CD8-positive, alpha-beta memory T cell (primary cell): ENCODE measurements at regions not wholly inside any gene's neighbourhood (a gene's known extent, or its start where the extent isn't known, plus 50 kb on each side); places are given as distances from the start of the nearest gene placed in this dataset.
A peak's percentile ranks its signal among the peaks of the same experiment; 100 is the strongest.

Experiments used
- CTCF ChIA-PET: fragments of 350-600 bp; sonication (Branson Sonifier 250); formaldehyde crosslinking; loops from one replicate; lab custom pipeline; 2021; ENCODE audit warnings: antibody characterized with exemption; lab: Charles Lee
- POLR2A ChIA-PET: fragments of 350-600 bp; sonication (Branson Sonifier 250); formaldehyde crosslinking; loops from one replicate; lab custom pipeline; 2021; ENCODE audit warnings: antibody characterized with exemption; lab: Charles Lee
- DNase-seq, 5 donors: peaks; one replicate each; pipeline versions ENCODE4 v3.0.0 to v3.0.0-alpha.2; 2020 to 2022; ENCODE audit warnings: mixed read lengths in 1 of 5
- H3K27ac ChIP-seq: one replicate; pipeline ENCODE4 v1.7.0; 2013; ENCODE audit warnings: low read depth, mild to moderate bottlenecking, low read length, moderate library complexity
- H3K27me3 ChIP-seq: 2 replicates; pipeline ENCODE4 v1.7.0; 2013; ENCODE audit warnings: low read length, mild to moderate bottlenecking; ENCODE audit not compliant: insufficient read depth, poor library complexity, severe bottlenecking
- H3K36me3 ChIP-seq: 2 replicates; pipeline ENCODE4 v1.7.0; 2013; ENCODE audit warnings: mild to moderate bottlenecking, low read length, moderate library complexity; ENCODE audit not compliant: insufficient read depth
- H3K4me1 ChIP-seq: 2 replicates; pipeline ENCODE4 v1.7.0; 2013; ENCODE audit warnings: mild to moderate bottlenecking, low read length, moderate library complexity; ENCODE audit not compliant: insufficient read depth
- H3K4me3 ChIP-seq: 2 replicates; pipeline ENCODE4 v1.7.0; 2013; ENCODE audit warnings: mild to moderate bottlenecking, low read length
- H3K9me3 ChIP-seq: 2 replicates; pipeline ENCODE4 v1.7.0; 2013; ENCODE audit warnings: mild to moderate bottlenecking, low read length
- H3K27ac Mint-ChIP-seq, 8 donors: one replicate each; pipeline ENCODE4 v1.8.0; 2020 to 2021; ENCODE audit warnings: mixed read lengths in 8 of 8, mild to moderate bottlenecking in 6 of 8, inconsistent platforms in 3 of 8, moderate library complexity in 3 of 8
- H3K27me3 Mint-ChIP-seq, 2 donors: one replicate each; pipeline ENCODE4 v1.8.0; 2020 to 2021; ENCODE audit warnings: mixed read lengths in 2 of 2, mild to moderate bottlenecking in 1 of 2, moderate library complexity in 1 of 2
- H3K36me3 Mint-ChIP-seq, 3 donors: one replicate each; pipeline ENCODE4 v1.8.0; 2020 to 2021; ENCODE audit warnings: mixed read lengths in 3 of 3, inconsistent platforms in 1 of 3, mild to moderate bottlenecking in 1 of 3
- H3K4me1 Mint-ChIP-seq, 3 donors: one replicate each; pipeline ENCODE4 v1.8.0; 2020 to 2021; ENCODE audit warnings: mixed read lengths in 3 of 3, inconsistent platforms in 1 of 3, mild to moderate bottlenecking in 1 of 3
- H3K4me3 Mint-ChIP-seq, 7 donors: one replicate each; pipeline ENCODE4 v1.8.0; 2020 to 2021; ENCODE audit warnings: mixed read lengths in 7 of 7, mild to moderate bottlenecking in 6 of 7, moderate library complexity in 4 of 7, inconsistent platforms in 2 of 7
- H3K9me3 Mint-ChIP-seq, 5 donors: one replicate each; pipeline ENCODE4 v1.8.0; 2020 to 2022; ENCODE audit warnings: mixed read lengths in 5 of 5, mild to moderate bottlenecking in 3 of 5, moderate library complexity in 2 of 5, inconsistent platforms in 1 of 5

GRCh38 chr2:29974086-29974485 is 52.7 kb upstream of the ALK start:
- Histone ChIP-seq H3K27ac (no peak overlapping the region), H3K4me1 (no peaks in the 10 kb centered on the region), H3K36me3 (no peaks in the 10 kb centered on the region), H3K9me3 (no peaks in the 10 kb centered on the region), H3K27me3 (no peaks in the 10 kb centered on the region), H3K4me3 (no peak overlapping the region)
- no peak for DNase-seq
- Mint-ChIP-seq H3K4me1 (no peaks in the 10 kb centered on the region), H3K9me3 (peaks cover 0 to 3% (median 2%) of the 10 kb centered on the region in 5 donors), H3K27me3 (peaks cover 10 to 11% of the 10 kb centered on the region in 2 donors), H3K36me3 (no peaks in the 10 kb centered on the region), H3K4me3 (no peak overlapping the region), H3K27ac (no peak overlapping the region)
- ChIA-PET CTCF (no interaction called here), POLR2A (no interaction called here)

- H3K27me3 ChIP-seq, result no peaks in the 10 kb centered on the region
- no peaks in the 10 kb centered on the region for H3K9me3 ChIP-seq
- no peaks in the 10 kb centered on the region for H3K36me3 Mint-ChIP-seq
- peaks cover 6 to 8% of the 10 kb centered on the region in 2 donors for H3K27me3 Mint-ChIP-seq
- H3K9me3 Mint-ChIP-seq, result peaks cover 0 to 3% (median 2%) of the 10 kb centered on the region in 5 donors
- H3K4me3 Mint-ChIP-seq, result no peak overlapping the region
- DNase-seq, result no peak
- POLR2A ChIA-PET, result no interaction called here
- H3K4me3 ChIP-seq, result no peak overlapping the region
- no peak overlapping the region for H3K27ac ChIP-seq
- no peaks in the 10 kb centered on the region for H3K4me1 ChIP-seq
- no peak overlapping the region for H3K27ac Mint-ChIP-seq
- no peaks in the 10 kb centered on the region for H3K4me1 Mint-ChIP-seq
- CTCF ChIA-PET, result no interaction called here
- H3K36me3 ChIP-seq, result no peaks in the 10 kb centered on the region
Observed at GRCh38 chr2:29977284-29977683, 55.9 kb upstream of the ALK start.

- no peak overlapping the region for H3K4me3 ChIP-seq
- ChIA-PET POLR2A (no interaction called here), CTCF (interaction anchor here (1.2 kb wide), 1 partner anchor 12 kb away, joined by 3 read pairs; no protein-coding TSS in a partner anchor)
- Mint-ChIP-seq H3K27ac (no peak overlapping the region), H3K9me3 (peaks cover 0 to 3% (median 0%) of the 10 kb centered on the region in 5 donors), H3K4me3 (no peak overlapping the region), H3K27me3 (peaks cover 4 to 6% of the 10 kb centered on the region in 2 donors), H3K4me1 (no peaks in the 10 kb centered on the region), H3K36me3 (no peaks in the 10 kb centered on the region)
- no peaks in the 10 kb centered on the region for H3K4me1 ChIP-seq
- no peaks in the 10 kb centered on the region for H3K27me3 ChIP-seq
- H3K36me3 ChIP-seq, result no peaks in the 10 kb centered on the region
- H3K27ac ChIP-seq, result no peak overlapping the region
- no peak for DNase-seq
- H3K9me3 ChIP-seq, result no peaks in the 10 kb centered on the region
Observed at GRCh38 chr2:29981402-29981801, 60.0 kb upstream of the ALK start.

- peaks cover 0 to 3% (median 0%) of the 10 kb centered on the region in 5 donors for H3K9me3 Mint-ChIP-seq
- no peaks in the 10 kb centered on the region for H3K36me3 Mint-ChIP-seq
- no peaks in the 10 kb centered on the region for H3K36me3 ChIP-seq
- no peak overlapping the region for H3K27ac Mint-ChIP-seq
- peaks cover 4 to 6% of the 10 kb centered on the region in 2 donors for H3K27me3 Mint-ChIP-seq
- H3K27me3 ChIP-seq, result no peaks in the 10 kb centered on the region
- H3K4me1 Mint-ChIP-seq, result no peaks in the 10 kb centered on the region
- DNase-seq, result no peak
- no peaks in the 10 kb centered on the region for H3K4me1 ChIP-seq
- CTCF ChIA-PET, result no interaction called here
- H3K27ac ChIP-seq, result no peak overlapping the region
- no peaks in the 10 kb centered on the region for H3K9me3 ChIP-seq
- no peak overlapping the region for H3K4me3 ChIP-seq
- POLR2A ChIA-PET, result no interaction called here
- H3K4me3 Mint-ChIP-seq, result no peak overlapping the region
Observed at GRCh38 chr2:29983308-29983707, 61.9 kb upstream of the ALK start.

GRCh38 chr2:29987146-29987545 is 65.8 kb upstream of the ALK start:
- peaks cover 8 to 21% of the 10 kb centered on the region in 2 donors for H3K27me3 Mint-ChIP-seq
- H3K36me3 ChIP-seq, result no peaks in the 10 kb centered on the region
- POLR2A ChIA-PET, result no interaction called here
- H3K4me1 ChIP-seq, result no peaks in the 10 kb centered on the region
- H3K4me3 Mint-ChIP-seq, result no peak overlapping the region
- H3K4me1 Mint-ChIP-seq, result no peaks in the 10 kb centered on the region
- CTCF ChIA-PET, result no interaction called here
- no peaks in the 10 kb centered on the region for H3K9me3 ChIP-seq
- H3K36me3 Mint-ChIP-seq, result no peaks in the 10 kb centered on the region
- H3K27ac ChIP-seq, result no peak overlapping the region
- no peaks in the 10 kb centered on the region for H3K9me3 Mint-ChIP-seq
- no peak overlapping the region for H3K27ac Mint-ChIP-seq
- DNase-seq, result no peak
- H3K27me3 ChIP-seq, result peaks cover 3% of the 10 kb centered on the region
- no peak overlapping the region for H3K4me3 ChIP-seq

- DNase-seq, result no peak
- POLR2A ChIA-PET, result no interaction called here
- Mint-ChIP-seq H3K9me3 (no peaks in the 10 kb centered on the region), H3K27me3 (peaks cover 10 to 42% of the 10 kb centered on the region in 2 donors), H3K4me3 (no peak overlapping the region), H3K27ac (no peak overlapping the region), H3K36me3 (no peaks in the 10 kb centered on the region), H3K4me1 (no peaks in the 10 kb centered on the region)
- Histone ChIP-seq H3K27ac (no peak overlapping the region), H3K9me3 (no peaks in the 10 kb centered on the region), H3K27me3 (peaks cover 3% of the 10 kb centered on the region), H3K36me3 (no peaks in the 10 kb centered on the region), H3K4me1 (no peaks in the 10 kb centered on the region), H3K4me3 (no peak overlapping the region)
- CTCF ChIA-PET, result no interaction called here
Observed at GRCh38 chr2:29990129-29990528, 68.7 kb upstream of the ALK start.

GRCh38 chr2:29991086-29991485 is 69.7 kb upstream of the ALK start:
- Mint-ChIP-seq H3K9me3 (peaks cover 0 to 3% (median 0%) of the 10 kb centered on the region in 5 donors), H3K36me3 (no peaks in the 10 kb centered on the region), H3K27me3 (peaks cover 14 to 47% of the 10 kb centered on the region in 2 donors), H3K27ac (no peak overlapping the region), H3K4me3 (no peak overlapping the region), H3K4me1 (no peaks in the 10 kb centered on the region)
- POLR2A ChIA-PET, result no interaction called here
- Histone ChIP-seq H3K36me3 (no peaks in the 10 kb centered on the region), H3K27ac (no peak overlapping the region), H3K4me1 (no peaks in the 10 kb centered on the region), H3K4me3 (no peak overlapping the region), H3K9me3 (no peaks in the 10 kb centered on the region), H3K27me3 (peaks cover 3% of the 10 kb centered on the region)
- CTCF ChIA-PET, result no interaction called here
- no peak for DNase-seq

GRCh38 chr2:29995241-29995640 is 73.9 kb upstream of the ALK start:
- Mint-ChIP-seq H3K27me3 (peaks cover 12 to 47% of the 10 kb centered on the region in 2 donors), H3K4me1 (no peaks in the 10 kb centered on the region), H3K4me3 (peak overlapping the region in 1 of 7 donors; percentile 4), H3K27ac (no peak overlapping the region), H3K36me3 (peaks cover 0 to 4% (median 0%) of the 10 kb centered on the region in 3 donors), H3K9me3 (peaks cover 9 to 19% (median 13%) of the 10 kb centered on the region in 5 donors)
- H3K4me3 ChIP-seq, result no peak overlapping the region
- no peak for DNase-seq
- no peak overlapping the region for H3K27ac ChIP-seq
- no peaks in the 10 kb centered on the region for H3K27me3 ChIP-seq
- POLR2A ChIA-PET, result no interaction called here
- no peaks in the 10 kb centered on the region for H3K36me3 ChIP-seq
- H3K9me3 ChIP-seq, result no peaks in the 10 kb centered on the region
- CTCF ChIA-PET, result no interaction called here
- no peaks in the 10 kb centered on the region for H3K4me1 ChIP-seq

GRCh38 chr2:30003128-30003527 is 81.7 kb upstream of the ALK start:
- ChIA-PET POLR2A (no interaction called here), CTCF (no interaction called here)
- H3K36me3 Mint-ChIP-seq, result no peaks in the 10 kb centered on the region
- H3K4me3 Mint-ChIP-seq, result no peak overlapping the region
- Histone ChIP-seq H3K27me3 (no peaks in the 10 kb centered on the region), H3K27ac (no peak overlapping the region), H3K4me3 (no peak overlapping the region), H3K36me3 (no peaks in the 10 kb centered on the region), H3K9me3 (no peaks in the 10 kb centered on the region), H3K4me1 (no peaks in the 10 kb centered on the region)
- no peak for DNase-seq
- no peaks in the 10 kb centered on the region for H3K4me1 Mint-ChIP-seq
- H3K27me3 Mint-ChIP-seq, result peaks cover 3 to 9% of the 10 kb centered on the region in 2 donors
- peaks cover 9 to 14% (median 11%) of the 10 kb centered on the region in 5 donors for H3K9me3 Mint-ChIP-seq
- H3K27ac Mint-ChIP-seq, result no peak overlapping the region
